Neutrophil (primary cell): ENCODE measurements at regions not wholly inside any gene's neighbourhood (a gene's known extent, or its start where the extent isn't known, plus 50 kb on each side); places are given as distances from the start of the nearest gene placed in this dataset.

Experiments used
- H3K27ac ChIP-seq: fragments of 200-600 bp; sonication (generic); 2 replicates; pipeline ENCODE4 v1.5.1; 2016; ENCODE audit warnings: mild to moderate bottlenecking, moderate library complexity
- H3K27me3 ChIP-seq: fragments of 200-600 bp; sonication (generic); 2 replicates; pipeline ENCODE4 v1.6.0; 2016; ENCODE audit warnings: mild to moderate bottlenecking
- H3K36me3 ChIP-seq: fragments of 200-600 bp; sonication (generic); 2 replicates; pipeline ENCODE4 v1.5.1; 2017
- H3K4me1 ChIP-seq, 2 experiments: fragments of 200-600 bp in 1 of 2; sonication (generic) in 1 of 2; 1 replicate in 1 of 2; 2 replicates in 1 of 2; pipeline versions ENCODE4 v1.5.1 to v1.6.1; 2013 to 2016; ENCODE audit warnings: low read depth in 1 of 2, low read length in 1 of 2, mild to moderate bottlenecking in 1 of 2, moderate library complexity in 1 of 2; ENCODE audit not compliant: control insufficient read depth in 1 of 2, insufficient read depth in 1 of 2
- H3K4me3 ChIP-seq, 2 experiments: fragments of 200-600 bp in 1 of 2; sonication (generic) in 1 of 2; 1 replicate in 1 of 2; 2 replicates in 1 of 2; pipeline ENCODE4 v1.5.1; 2013 to 2016; ENCODE audit warnings: low read depth in 1 of 2, low read length in 1 of 2, mild to moderate bottlenecking in 1 of 2, moderate library complexity in 1 of 2
- H3K9me3 ChIP-seq: fragments of 200-600 bp; sonication (generic); 2 replicates; pipeline ENCODE4 v1.5.1; 2016
- TF ChIP-seq, protein P1 (sequence below): fragments of 200-600 bp; sonication (generic); IDR thresholded peaks from 2 replicates; pipeline ENCODE4 v1.5.1; 2016; ENCODE audit warnings: antibody characterized with exemption

DNA sequence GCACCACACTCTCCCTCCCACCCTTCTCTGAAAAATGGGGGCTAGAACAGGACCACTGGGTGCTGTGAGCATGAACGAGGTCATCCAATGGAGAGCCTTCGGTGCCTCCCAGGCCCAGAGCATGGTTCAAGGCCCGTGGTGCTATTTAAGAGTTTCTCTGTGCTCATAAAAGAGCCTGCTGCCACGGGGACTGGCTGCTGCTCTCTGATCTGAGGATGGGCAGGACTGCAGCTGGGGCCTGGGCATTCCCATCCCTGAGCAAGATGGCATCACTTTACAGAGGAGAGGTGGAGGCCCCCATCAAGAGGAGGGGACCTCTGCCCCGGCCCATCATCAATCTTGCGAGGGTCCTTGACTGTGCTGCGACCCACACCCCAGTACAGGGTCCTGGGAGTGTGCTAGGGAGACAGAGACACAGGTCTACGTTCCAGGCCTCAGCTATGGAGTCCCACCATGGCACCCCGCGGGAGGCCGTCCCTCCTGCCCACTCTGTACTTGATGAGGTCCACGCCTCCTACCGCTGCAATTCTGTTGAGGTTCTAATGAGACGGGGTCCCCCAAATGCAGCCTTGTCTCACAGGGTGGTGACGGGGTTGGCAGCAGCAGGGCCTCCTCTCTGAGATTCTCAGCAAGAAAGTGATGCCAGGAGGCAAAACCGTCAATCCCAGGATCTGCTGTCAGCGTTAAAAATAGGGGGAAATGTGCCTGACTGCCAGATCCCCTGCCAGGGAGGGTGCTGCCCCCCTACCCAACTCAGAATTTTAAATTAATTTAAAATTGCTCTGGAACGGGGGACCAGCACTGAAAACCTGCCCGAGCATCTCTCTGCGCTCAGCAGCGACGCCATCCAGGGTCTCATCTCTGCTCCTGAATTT is 405.4 kb downstream of the SHANK2 start:
- H3K27me3 ChIP-seq = peaks cover 15% of the 10 kb centered on the region
- H3K4me3 ChIP-seq = no peak overlapping the region
- H3K36me3 ChIP-seq = no peaks in the 10 kb centered on the region
- H3K9me3 ChIP-seq = no peaks in the 10 kb centered on the region
- H3K4me1 ChIP-seq = no peaks in the 10 kb centered on the region
- TF ChIP-seq, protein P1, sequence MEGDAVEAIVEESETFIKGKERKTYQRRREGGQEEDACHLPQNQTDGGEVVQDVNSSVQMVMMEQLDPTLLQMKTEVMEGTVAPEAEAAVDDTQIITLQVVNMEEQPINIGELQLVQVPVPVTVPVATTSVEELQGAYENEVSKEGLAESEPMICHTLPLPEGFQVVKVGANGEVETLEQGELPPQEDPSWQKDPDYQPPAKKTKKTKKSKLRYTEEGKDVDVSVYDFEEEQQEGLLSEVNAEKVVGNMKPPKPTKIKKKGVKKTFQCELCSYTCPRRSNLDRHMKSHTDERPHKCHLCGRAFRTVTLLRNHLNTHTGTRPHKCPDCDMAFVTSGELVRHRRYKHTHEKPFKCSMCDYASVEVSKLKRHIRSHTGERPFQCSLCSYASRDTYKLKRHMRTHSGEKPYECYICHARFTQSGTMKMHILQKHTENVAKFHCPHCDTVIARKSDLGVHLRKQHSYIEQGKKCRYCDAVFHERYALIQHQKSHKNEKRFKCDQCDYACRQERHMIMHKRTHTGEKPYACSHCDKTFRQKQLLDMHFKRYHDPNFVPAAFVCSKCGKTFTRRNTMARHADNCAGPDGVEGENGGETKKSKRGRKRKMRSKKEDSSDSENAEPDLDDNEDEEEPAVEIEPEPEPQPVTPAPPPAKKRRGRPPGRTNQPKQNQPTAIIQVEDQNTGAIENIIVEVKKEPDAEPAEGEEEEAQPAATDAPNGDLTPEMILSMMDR = no peak
- no peak overlapping the region for H3K27ac ChIP-seq

DNA sequence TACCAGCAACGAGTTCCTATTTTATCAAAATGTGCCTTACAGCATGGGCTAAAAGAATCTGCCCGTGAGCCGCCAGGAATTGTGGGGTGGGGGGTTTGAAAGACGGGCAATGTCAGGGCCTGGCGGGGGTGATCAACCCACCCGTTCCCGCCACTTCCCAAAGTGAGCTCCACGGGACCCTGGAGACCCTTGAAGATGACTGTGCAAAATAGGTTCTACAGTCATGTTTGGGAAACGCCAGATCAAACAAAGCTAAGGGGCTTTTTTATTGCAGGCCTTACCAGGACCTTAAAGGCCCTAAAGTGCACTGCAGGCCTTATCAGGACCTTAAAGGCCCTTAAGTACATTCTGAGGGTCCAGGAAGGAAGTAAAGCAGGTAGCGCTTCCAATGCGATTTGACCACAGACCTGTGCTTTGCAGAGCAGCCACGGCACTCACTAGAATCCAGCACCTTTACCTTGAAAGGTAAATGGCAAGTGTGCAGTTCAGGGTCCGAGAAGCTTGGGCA is 404.1 kb downstream of the SHANK2 start:
- TF ChIP-seq, protein P1 = no peak
- Histone ChIP-seq H3K4me1 (no peaks in the 10 kb centered on the region), H3K36me3 (no peaks in the 10 kb centered on the region), H3K27ac (no peak overlapping the region), H3K27me3 (peaks cover 15% of the 10 kb centered on the region), H3K9me3 (no peaks in the 10 kb centered on the region), H3K4me3 (no peak overlapping the region)

DNA sequence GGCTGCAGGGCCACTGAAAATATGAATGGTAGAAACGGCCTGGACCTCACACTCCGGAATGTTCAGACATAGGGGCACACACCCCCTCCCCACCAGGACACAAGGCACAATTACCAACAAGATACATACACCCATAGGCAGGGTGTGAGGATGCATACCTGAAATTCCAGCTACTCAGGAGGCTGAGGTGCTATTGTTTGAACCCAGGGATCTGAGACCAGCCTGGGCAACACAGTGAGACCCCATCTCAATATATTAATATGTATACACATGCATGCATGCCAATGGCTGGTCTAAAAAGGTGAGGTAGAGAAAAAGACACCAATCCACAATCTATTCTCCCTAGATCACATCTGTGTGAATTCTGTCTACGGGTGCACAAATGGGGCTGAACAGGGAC is 403.3 kb downstream of the SHANK2 start:
- no peak overlapping the region for H3K27ac ChIP-seq
- no peaks in the 10 kb centered on the region for H3K9me3 ChIP-seq
- peaks cover 15% of the 10 kb centered on the region for H3K27me3 ChIP-seq
- no peak overlapping the region for H3K4me3 ChIP-seq
- H3K36me3 ChIP-seq = no peaks in the 10 kb centered on the region
- H3K4me1 ChIP-seq = no peaks in the 10 kb centered on the region
- TF ChIP-seq, protein P1 = no peak

DNA sequence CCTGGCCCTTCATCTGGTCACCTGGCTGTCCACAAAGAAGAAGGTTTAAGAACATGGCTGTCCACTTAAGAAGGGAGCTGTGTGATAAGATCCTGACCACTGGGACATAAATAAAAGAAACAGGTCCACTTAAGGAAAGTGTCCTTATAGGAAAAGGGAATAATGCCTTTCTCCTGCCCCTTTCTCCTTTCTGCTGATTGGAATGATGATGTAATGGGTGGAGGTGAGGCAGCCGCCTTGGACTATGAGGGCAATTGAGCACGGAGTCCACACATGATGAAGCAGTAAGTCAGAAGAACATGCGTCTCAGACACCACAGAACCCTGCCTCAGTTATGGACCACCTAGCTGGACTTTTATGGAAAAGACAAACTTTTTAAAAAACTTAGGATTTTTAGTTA is 401.1 kb downstream of the SHANK2 start:
- Histone ChIP-seq H3K36me3 (no peaks in the 10 kb centered on the region), H3K27ac (no peak overlapping the region)
- TF ChIP-seq, protein P1 = no peak

DNA sequence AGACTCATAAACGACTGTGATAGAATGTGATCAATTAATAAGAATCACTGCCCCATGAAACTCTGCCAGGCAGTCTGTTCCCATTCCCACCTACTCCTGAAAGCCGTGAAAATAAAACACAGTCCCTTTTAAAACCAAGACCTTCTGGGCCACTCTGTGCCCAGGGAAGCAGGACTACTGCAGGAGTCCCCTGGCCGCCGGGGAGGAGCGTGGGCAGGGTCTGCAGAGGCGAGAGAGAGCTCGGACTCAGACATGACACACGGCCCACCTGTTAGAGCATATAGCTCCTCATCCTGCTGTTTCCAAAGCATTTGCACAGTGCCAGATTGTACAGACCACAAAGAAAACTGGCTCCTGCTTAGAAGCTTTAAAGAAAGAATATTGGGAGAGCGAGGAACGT is 400.5 kb downstream of the SHANK2 start:
- no peak overlapping the region for H3K4me3 ChIP-seq
- H3K9me3 ChIP-seq = no peaks in the 10 kb centered on the region
- no peaks in the 10 kb centered on the region for H3K4me1 ChIP-seq
- H3K27ac ChIP-seq = no peak overlapping the region
- H3K27me3 ChIP-seq = no peaks in the 10 kb centered on the region
- TF ChIP-seq, protein P1 = no peak
- no peaks in the 10 kb centered on the region for H3K36me3 ChIP-seq

More for the DNA sequence above, 401.1 kb downstream of the SHANK2 start:
- Histone ChIP-seq H3K9me3 (no peaks in the 10 kb centered on the region), H3K27me3 (peaks cover 3% of the 10 kb centered on the region), H3K4me1 (no peaks in the 10 kb centered on the region), H3K4me3 (no peak overlapping the region)
